Urothelium cell line (cell line): ENCODE measurements at regions not wholly inside any gene's neighbourhood (a gene's known extent, or its start where the extent isn't known, plus 50 kb on each side); places are given as distances from the start of the nearest gene placed in this dataset.
A peak's percentile ranks its signal among the peaks of the same experiment; 100 is the strongest.
"Not testable (repeated sequence)": the region's sequence is repeated elsewhere in the genome, so short reads cannot be mapped to it uniquely, and the experiment has no call there.

Source experiments
- DNase-seq: peaks from one replicate; pipeline ENCODE4 v3.0.0; 2011; ENCODE audit warnings: low spot score, mixed read lengths
- FAIRE-seq: peaks from 2 replicates; lab custom pipeline; 2011; peaks lifted over from hg19 to GRCh38; lab: Jason Lieb, UNC

GRCh38 chr2:87401726-87402345 is 346.1 kb upstream of the PLGLB2 start:
- FAIRE-seq, result no peak
- DNase-seq, result no peak

GRCh38 chr2:87403893-87404175 is 344.1 kb upstream of the PLGLB2 start:
- DNase-seq (no peak), FAIRE-seq (no peak)

DNA sequence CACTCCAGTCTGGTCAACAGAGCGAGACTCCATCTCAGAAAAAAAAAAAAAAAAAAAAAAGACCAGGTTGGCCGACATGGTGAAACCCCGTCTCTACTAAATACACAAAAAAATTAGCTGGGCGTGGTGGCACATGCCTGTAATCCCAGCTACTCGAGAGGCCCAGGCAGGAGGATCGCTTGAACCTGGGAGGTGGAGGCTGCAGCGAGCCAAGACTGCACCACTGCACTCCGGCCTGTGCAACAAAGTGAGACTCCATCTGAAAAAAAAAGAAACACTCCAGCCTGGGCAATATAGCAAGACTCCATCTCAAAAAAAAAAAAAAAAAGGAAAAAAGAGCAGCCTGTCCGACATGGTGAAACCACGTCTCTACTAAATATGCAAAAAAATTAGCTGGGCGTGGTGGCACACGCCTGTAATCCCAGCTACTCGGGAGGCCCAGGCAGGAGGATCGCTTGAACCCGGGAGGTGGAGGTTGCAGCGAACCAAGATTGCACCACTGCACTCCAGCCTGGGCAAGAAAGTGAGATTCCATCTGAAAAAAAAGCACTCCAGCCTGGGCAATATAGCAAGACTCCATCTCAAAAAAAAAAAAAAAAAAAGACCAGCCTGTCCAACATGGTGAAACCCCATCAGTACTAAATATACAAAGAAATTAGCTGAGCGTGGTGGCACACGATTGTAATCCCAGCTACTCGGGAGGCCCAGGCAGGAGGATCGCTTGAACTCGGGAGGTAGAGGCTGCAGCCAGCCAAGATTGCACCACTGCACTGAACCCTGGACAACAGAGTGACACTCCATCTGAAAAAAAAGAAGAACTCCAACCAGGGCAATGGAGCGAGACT is 343.3 kb upstream of the PLGLB2 start:
- FAIRE-seq, DNase-seq: not testable (repeated sequence)

- FAIRE-seq, DNase-seq: not testable (repeated sequence)
Measured at GRCh38 chr2:87405531-87406216, 342.2 kb upstream of the PLGLB2 start.

DNA sequence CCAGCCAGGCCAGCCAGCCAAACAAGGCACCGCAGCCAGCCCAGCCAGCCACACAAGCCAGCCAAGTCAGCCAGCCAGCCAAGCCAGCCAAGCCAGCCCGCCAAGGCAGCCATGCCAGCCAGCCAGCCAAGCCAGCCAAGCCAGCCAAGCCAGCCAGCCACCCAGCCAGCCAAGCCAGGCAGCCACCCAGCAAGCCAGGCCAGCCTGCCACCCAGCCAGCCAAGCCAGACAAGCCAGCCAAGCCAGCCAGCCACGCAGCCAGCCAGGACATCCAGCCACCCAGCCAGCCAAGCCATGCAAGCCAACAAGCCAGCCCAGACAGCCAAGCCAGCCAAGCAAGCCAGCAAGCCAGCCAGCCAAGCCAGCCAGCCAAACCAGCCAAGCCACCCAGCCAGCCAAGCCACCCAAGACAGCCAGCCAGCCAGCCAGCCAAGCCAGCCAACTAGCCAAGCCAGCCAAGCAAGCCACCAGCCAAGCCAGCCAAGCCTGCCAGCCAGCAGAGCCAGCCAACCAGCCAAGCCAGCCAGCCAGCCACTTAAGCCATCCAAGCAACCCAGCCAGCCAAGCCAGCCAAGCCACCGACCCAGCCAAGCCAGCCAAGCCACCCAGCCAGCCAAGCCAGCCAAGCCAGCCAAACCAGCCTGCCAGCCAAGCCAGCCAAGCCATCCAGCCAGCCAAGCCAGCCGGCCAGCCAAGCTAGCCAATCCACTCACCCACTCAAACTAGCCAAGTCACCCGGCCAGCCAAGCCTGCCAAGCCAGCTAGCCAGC is 341.3 kb upstream of the PLGLB2 start:
- peak; percentile 32 for FAIRE-seq
- DNase-seq, result peak; percentile 2

DNA sequence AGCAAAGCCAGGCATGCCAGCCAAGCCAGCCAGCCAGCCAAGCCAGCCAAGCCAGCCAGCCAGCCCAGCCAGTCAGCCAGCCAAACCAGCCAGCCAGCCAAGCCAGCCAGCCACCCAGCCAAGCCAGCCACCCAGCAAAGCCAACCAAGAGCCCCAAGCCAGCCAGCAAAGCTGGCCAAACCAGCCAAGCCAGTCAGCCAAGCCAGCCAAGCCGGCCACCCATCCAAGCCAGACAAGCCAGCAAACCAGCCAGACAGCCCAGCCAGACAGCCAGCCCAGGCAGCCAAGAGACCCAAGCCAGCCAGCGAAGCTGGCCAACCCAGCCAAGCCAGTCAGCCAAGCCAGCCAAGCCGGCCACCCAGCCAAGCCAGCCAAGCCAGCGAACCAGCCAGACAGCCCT is 338.3 kb upstream of the PLGLB2 start:
- not testable (repeated sequence) for FAIRE-seq, DNase-seq

DNA sequence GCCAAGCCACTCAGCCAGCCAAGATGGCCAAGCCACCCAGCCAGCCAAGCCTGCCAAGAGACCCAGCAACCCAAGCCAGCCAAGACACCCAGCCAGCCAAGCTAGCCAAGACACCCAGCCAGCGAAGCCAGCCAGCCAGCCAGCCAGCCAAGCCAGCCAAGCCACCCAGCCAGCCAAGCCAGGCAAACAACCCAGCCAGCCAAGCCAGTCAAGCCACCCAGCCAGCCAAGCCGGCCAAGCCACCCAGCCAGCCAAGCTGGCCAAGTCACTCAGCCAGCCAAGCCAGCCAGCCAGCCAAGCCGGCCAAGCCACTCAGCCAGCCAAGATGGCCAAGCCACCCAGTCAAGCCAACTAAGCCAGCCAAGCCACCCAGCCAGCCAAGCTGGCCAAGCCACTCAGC is 337.5 kb upstream of the PLGLB2 start:
- DNase-seq, FAIRE-seq: not testable (repeated sequence)

GRCh38 chr2:87412036-87412820 is 335.7 kb upstream of the PLGLB2 start:
- DNase-seq, FAIRE-seq: not testable (repeated sequence)

DNA sequence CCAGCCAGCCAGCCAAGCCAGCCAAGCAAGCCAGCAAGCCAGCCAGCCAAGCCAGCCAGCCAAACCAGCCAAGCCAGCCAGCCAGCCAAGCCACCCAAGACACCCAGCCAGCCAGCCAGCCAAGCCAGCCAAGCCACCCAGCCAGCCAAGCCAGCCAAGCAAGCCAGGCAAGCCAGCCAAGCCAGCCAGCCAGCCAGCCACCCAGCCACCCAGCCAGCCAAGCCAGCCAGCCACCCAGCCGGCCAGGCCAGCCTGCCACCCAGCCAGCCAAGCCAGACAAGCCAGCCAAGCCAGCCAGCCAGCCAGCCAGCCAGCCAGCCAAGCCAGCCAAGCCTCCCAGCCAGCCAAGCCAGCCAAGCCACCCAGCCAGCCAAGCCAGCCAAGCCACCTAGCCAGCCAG is 333.6 kb upstream of the PLGLB2 start:
- FAIRE-seq, DNase-seq: not testable (repeated sequence)

DNA sequence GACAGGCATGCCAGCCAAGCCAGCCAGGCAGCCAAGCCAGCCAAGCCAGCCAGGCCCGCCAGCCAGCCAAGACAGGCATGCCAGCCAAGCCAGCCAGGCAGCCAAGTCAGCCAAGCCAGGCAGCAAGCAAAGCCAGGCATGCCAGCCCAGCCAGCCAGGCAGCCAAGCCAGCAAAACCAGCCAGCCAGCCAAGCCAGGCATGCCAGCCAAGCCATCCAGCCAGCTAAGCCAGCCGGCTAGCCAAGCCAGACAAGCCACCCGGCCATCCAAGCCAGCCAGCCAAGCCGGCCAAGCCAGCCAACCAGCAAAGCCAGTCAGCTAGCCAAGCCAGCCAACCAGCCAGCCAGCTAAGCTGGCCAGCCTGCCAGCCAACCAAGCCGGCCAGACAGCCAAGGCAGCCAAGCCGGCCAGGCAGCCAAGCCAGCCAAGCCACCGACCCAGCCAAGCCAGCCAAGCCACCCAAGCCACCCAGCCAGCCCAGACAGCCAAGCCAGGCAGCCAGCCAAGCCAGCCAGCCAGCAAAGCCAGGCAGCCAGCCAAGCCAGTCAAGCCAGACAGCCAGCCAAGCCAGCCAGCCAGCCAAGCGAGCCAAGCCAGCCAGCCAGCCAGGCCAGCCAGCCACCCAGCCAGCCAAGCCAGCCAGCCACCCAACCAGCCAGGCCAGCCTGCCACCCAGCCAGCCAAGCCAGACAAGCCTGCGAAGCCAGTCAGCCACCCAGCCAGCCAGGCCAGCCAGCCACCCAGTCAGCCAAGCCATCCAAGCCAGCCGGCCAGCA is 332.9 kb upstream of the PLGLB2 start:
- DNase-seq, result not testable (repeated sequence)
- FAIRE-seq, result peak; percentile 100

DNA sequence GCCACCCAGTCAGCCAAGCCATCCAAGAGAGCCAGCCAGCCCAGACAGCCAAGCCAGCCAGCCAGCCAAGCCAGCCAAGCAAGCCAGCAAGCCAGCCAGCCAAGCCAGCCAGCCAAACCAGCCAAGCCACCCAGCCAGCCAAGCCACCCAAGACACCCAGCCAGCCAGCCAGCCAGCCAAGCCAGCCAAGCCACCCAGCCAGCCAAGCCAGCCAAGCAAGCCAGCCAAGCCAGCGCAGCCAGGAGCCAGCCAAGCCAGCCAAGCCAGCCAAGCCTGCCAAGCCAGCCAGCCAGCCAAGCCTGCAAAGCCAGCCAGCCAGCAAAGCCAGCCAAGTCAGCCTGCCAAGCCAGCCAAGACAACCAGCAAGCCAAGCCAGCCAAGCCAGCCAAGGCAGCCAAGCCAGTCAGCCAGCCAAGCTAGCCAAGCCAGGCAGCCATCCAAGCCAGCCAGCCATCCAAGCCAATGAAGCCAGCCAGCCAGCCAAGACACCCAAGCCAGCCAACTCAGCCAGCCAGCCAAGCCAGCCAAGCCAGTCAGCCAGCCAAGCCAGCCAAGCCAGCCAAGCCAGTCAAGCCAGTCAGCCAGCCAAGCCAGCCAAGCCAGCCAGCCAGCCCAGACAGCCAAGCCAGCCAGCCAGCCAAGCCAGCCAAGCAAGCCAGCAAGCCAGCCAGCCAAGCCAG is 332.2 kb upstream of the PLGLB2 start:
- not testable (repeated sequence) for FAIRE-seq, DNase-seq

- not testable (repeated sequence) for FAIRE-seq, DNase-seq
Measured at GRCh38 chr2:87416266-87416592, 331.7 kb upstream of the PLGLB2 start.

DNA sequence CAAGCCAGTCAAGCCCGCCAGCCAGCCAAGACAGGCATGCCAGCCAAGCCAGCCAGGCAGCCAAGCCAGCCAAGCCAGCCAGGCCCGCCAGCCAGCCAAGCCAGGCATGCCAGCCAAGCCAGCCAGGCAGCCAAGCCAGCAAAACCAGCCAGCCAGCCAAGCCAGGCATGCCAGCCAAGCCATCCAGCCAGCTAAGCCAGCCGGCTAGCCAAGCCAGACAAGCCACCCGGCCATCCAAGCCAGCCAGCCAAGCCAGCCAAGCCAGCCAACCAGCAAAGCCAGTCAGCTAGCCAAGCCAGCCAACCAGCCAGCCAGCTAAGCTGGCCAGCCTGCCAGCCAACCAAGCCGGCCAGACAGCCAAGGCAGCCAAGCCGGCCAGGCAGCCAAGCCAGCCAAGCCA is 330.7 kb upstream of the PLGLB2 start:
- FAIRE-seq, result peak; percentile 100
- DNase-seq, result not testable (repeated sequence)

DNA sequence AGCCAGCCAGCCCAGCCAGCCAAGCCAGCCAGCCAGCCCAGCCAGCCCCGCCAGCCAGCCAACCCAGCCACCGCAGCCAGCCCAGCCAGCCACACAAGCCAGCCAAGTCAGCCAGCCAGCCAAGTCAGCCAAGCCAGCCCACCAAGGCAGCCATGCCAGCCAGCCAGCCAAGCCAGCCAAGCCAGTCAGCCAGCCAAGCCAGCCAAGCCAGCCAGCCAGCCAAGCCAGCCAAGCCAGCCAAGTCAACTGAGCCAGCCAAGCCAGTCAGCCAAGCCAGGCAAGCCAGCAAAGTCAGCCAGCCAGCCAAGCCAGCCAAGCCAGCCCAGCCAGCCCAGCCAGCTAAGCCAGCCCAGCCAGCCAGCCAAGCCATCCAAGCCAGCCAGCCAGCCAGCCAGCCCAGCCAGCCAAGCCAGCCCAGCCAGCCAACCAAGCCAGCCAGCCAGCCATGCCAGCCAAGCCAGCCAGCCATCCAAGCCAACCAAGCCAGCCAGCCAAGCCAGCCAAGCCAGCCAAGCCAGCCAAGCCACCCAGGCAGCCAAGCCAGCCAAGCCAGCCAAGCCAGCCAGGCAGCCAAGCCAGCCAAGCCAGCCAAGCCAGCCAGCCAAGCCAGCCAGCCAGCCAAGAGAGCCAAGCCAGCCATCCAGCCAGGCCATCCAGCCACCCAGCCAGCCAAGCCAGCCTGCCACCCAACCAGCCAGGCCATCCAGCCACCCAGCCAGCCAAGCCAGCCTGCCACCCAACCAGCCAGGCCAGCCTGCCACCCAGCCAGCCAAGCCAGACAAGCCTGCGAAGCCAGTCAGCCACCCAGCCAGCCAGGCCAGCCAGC is 329.9 kb upstream of the PLGLB2 start:
- not testable (repeated sequence) for DNase-seq, FAIRE-seq

DNA sequence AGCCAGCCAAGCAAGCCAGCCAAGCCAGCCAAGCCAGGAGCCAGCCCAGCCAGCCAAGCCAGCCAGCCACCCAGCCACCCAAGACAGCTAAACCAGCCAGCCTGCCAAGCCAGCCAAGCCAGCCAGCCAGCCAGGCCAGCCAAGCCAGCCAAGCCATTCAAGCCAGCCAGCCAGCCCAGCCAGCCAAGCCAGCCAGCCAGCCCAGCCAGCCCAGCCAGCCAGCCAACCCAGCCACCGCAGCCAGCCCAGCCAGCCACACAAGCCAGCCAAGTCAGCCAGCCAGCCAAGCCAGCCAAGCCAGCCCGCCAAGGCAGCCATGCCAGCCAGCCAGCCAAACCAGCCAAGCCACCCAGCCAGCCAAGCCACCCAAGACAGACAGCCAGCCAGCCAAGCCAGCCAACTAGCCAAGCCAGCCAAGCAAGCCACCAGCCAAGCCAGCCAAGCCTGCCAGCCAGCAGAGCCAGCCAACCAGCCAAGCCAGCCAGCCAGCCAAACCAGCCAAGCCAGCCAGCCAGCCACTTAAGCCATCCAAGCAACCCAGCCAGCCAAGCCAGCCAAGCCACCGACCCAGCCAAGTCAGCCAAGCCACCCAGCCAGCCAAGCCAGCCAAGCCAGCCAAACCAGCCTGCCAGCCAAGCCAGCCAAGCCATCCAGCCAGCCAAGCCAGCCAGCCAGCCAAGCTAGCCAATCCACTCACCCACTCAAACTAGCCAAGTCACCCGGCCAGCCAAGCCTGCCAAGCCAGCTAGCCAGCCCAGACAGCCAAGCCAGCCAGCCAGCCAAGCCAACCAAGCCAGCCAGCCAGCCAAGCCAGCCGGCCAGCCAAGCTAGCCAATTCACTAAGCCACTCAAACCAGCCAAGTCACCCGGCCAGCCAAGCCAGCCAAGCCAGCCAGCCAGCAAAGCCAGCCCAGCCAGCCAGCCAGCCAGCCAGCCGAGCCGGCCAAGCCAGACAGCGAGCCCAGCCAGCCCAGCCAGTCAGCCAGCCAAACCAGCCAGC is 328.8 kb upstream of the PLGLB2 start:
- not testable (repeated sequence) for FAIRE-seq, DNase-seq

DNA sequence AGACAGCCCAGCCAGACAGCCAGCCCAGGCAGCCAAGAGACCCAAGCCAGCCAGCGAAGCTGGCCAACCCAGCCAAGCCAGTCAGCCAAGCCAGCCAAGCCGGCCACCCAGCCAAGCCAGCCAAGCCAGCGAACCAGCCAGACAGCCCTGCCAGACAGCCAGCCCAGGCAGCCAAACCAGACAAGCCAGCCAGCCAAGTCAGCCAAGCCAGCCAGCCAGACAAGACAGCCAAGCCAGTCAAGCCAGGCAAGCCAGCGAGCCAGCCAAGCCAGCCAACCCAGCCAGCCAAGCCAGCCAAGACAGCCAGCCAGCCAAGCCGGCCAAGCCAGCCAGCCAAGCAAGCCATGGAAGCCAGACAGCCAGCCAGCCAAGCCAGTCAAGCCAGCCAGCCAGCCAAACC is 327.9 kb upstream of the PLGLB2 start:
- not testable (repeated sequence) for DNase-seq, FAIRE-seq

- DNase-seq, FAIRE-seq: not testable (repeated sequence)
Measured at GRCh38 chr2:87420954-87421353, 326.9 kb upstream of the PLGLB2 start.
